GM19438 (cell line): ENCODE measurements at regions not wholly inside any gene's neighbourhood (a gene's known extent, or its start where the extent isn't known, plus 50 kb on each side); places are given as distances from the start of the nearest gene placed in this dataset.

ENCODE experiments used
- ATAC-seq: cut with Tn5 transposase; IDR thresholded peaks from one replicate; pipeline ENCODE4 v1.9.1; 2021; ENCODE audit warnings: low read depth; ENCODE audit not compliant: unreplicated experiment

- no peak for ATAC-seq
Measured at GRCh38 chr13:53946500-53946899, 917.9 kb downstream of the OLFM4 start.

DNA sequence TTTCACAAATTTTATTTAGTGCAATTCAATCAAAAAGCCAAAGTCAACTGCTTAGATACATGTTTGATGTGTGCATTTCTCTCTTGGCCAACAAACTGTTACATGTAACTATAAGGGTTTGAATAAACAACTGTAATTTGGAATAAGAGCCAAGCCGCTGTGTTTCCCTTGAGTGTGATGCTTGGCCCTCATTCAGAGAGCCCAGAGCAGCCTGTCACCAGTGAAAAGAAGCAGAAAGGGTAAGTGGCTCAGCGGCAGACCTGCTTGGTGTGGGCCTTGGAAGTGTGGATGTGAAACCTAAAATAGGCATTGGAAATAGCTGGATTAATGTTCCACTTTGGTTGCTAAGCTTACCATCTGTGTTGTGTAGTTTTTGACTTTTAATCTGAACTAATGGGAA lies 924.6 kb downstream of the OLFM4 start:
- no peak for ATAC-seq
